Vagina (tissue), 2 donors: ENCODE measurements at regions not wholly inside any gene's neighbourhood (a gene's known extent, or its start where the extent isn't known, plus 50 kb on each side); places are given as distances from the start of the nearest gene placed in this dataset.

Experiments
- CTCF ChIP-seq, 3 experiments: fragments of 450-650 bp in 2 of 3; fragments of 200-600 bp in 1 of 3; sonication (generic) in 1 of 3; IDR thresholded peaks; one replicate each; pipeline ENCODE4 v1.5.1; 2017 to 2019; ENCODE audit warnings: antibody characterized with exemption in 3 of 3, mild to moderate bottlenecking in 2 of 3, moderate library complexity in 2 of 3
- POLR2A ChIP-seq, 2 donors: fragments of 450-650 bp; IDR thresholded peaks; one replicate each; pipeline ENCODE4 v1.6.1; 2017; ENCODE audit warnings: antibody characterized with exemption in 2 of 2, mild to moderate bottlenecking in 2 of 2, moderate library complexity in 2 of 2
- POLR2AphosphoS5 ChIP-seq, 2 donors: sonication (generic); formaldehyde crosslinking; IDR thresholded peaks; one replicate each; pipeline ENCODE4 v1.9.0; 2017; ENCODE audit warnings: antibody characterized with exemption in 2 of 2, mild to moderate bottlenecking in 2 of 2, low read depth in 1 of 2; ENCODE audit not compliant: insufficient read depth in 1 of 2

DNA sequence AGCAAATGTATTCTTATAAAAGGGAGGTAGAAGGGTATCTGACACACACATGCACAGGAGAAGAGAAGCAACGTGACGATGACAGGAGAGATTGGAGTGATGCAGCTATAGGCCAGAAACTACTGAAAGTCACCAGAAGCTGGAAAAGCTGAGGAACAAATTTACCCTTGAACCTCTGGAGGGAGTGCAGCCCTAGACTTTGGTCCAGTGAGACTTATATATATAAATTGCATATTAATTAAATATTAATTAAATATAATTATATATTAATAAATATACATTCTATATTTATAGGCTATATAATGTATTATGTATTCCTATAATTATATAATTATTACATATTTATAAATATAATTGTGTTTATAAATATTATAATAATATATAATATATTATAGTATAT lies 96.5 kb upstream of the LMCD1 start:
- TF ChIP-seq CTCF (IDR thresholded peaks at IDR 0.05) (no peak), POLR2A (IDR thresholded peaks at IDR 0.05) (no peak), POLR2AphosphoS5 (IDR thresholded peaks at IDR 0.05; ENCODE audit: insufficient read depth in 1 of 2, low read depth in 1 of 2) (no peak)
